GM12878 (cell line): ENCODE measurements at regions not wholly inside any gene's neighbourhood (a gene's known extent, or its start where the extent isn't known, plus 50 kb on each side); places are given as distances from the start of the nearest gene placed in this dataset.

ENCODE experiments used
- ATAC-seq: fragments of 200-7000 bp; cut with Tn5 transposase; 3 replicates; pipeline ENCODE4 v1.9.1; 2020; ENCODE audit warnings: mild to moderate bottlenecking, moderate library complexity
- BruUV-seq: library from RNA; stranded (reverse); fragments of 400-500 nt; replicated peaks from 2 replicates; lab custom pipeline; 2021; lab: Mats Ljungman, UMichigan
- CTCF ChIA-PET: fragments of 300-600 bp; sonication (Branson Sonifier 250); formaldehyde crosslinking; extraction: SDS; loops from one replicate; lab custom pipeline; 2021; ENCODE audit warnings: inconsistent platforms; lab: Yijun Ruan, JAX
- POLR2A ChIA-PET: fragments of 350-600 bp; formaldehyde crosslinking; extraction: SDS; loops from one replicate; lab custom pipeline; 2021; ENCODE audit warnings: inconsistent platforms; lab: Charles Lee
- RAD21 ChIA-PET: fragments of 300-600 bp; sonication (Branson Sonifier 250); formaldehyde crosslinking; loops from one replicate; lab custom pipeline; 2023; ENCODE audit warnings: antibody characterized with exemption; ENCODE audit not compliant: unreplicated experiment; lab: Charles Lee
- SMC1A ChIA-PET: fragments of 300-600 bp; sonication (Branson Sonifier 250); formaldehyde crosslinking; loops from one replicate; lab custom pipeline; 2023; ENCODE audit not compliant: unreplicated experiment, uncharacterized antibody; lab: Charles Lee
- DNase-seq: peaks from one replicate; pipeline ENCODE4 v3.0.0-alpha.2; 2011; ENCODE audit warnings: low read depth, low spot score
- FAIRE-seq: peaks from 3 replicates; lab custom pipeline; 2011; peaks lifted over from hg19 to GRCh38; lab: Jason Lieb, UNC
- H2AFZ ChIP-seq: 2 replicates; pipeline ENCODE4 v1.6.0; 2011; ENCODE audit warnings: low read depth, low read length, control low read depth; ENCODE audit not compliant: control insufficient read depth
- H3K27ac ChIP-seq: 2 replicates; pipeline ENCODE4 v1.5.1; 2011; ENCODE audit warnings: control low read depth; ENCODE audit not compliant: control insufficient read depth, insufficient read depth
- H3K27me3 ChIP-seq, 2 experiments: replicated peaks in 1 of 2; 2 replicates each; pipeline versions ENCODE4 v1.6.0 to v1.6.1; 2011; ENCODE audit warnings: low read length in 1 of 2; ENCODE audit not compliant: control insufficient read depth in 2 of 2, insufficient read depth in 2 of 2
- H3K36me3 ChIP-seq, 2 experiments: 2 replicates each; pipeline ENCODE4 v1.5.1; 2011; ENCODE audit warnings: low read length in 1 of 2; ENCODE audit not compliant: control insufficient read depth in 2 of 2, insufficient read depth in 2 of 2
- H3K4me1 ChIP-seq: 2 replicates; pipeline ENCODE4 v1.6.1; 2011; ENCODE audit warnings: mild to moderate bottlenecking, low read length, moderate library complexity, mixed read lengths; ENCODE audit not compliant: control insufficient read depth, insufficient read depth
- H3K4me2 ChIP-seq: 2 replicates; pipeline ENCODE4 v1.6.0; 2011; ENCODE audit warnings: control low read depth; ENCODE audit not compliant: control insufficient read depth, insufficient read depth
- H3K4me3 ChIP-seq: fragments of 200-600 bp; sonication (generic); 2 replicates; pipeline ENCODE4 v1.5.1; 2016
- H3K79me2 ChIP-seq: 2 replicates; pipeline ENCODE4 v1.6.0; 2011; ENCODE audit warnings: low read length; ENCODE audit not compliant: control insufficient read depth, insufficient read depth
- H3K9ac ChIP-seq: 2 replicates; pipeline ENCODE4 v1.8.0; 2011; ENCODE audit warnings: low read length, control low read depth, mixed read lengths; ENCODE audit not compliant: control insufficient read depth, insufficient read depth
- H3K9me3 ChIP-seq: replicated peaks from 3 replicates; pipeline ENCODE4 v1.5.1; 2011; ENCODE audit warnings: mild to moderate bottlenecking, low read length; ENCODE audit not compliant: control insufficient read depth, insufficient read depth
- H4K20me1 ChIP-seq: 2 replicates; pipeline ENCODE4 v1.6.0; 2011; ENCODE audit not compliant: control insufficient read depth, insufficient read depth
- BRCA1 ChIP-seq: IDR thresholded peaks from 2 replicates; pipeline ENCODE4 v1.6.1; 2011; ENCODE audit warnings: low read depth, low read length, improper control_type of control experiment
- CBFB ChIP-seq: IDR thresholded peaks from 2 replicates; pipeline ENCODE4 v1.6.1; 2016; ENCODE audit warnings: antibody characterized with exemption, low read depth
- HDAC2 ChIP-seq: fragments of 200-600 bp; sonication (generic); IDR thresholded peaks from 2 replicates; pipeline ENCODE4 v1.6.1; 2017
- IKZF1 ChIP-seq: fragments of 450-650 bp; conservative IDR thresholded peaks from 2 replicates; pipeline ENCODE4 v1.6.1; 2017; ENCODE audit warnings: antibody characterized with exemption, mild to moderate bottlenecking
- NR2C2 ChIP-seq: IDR thresholded peaks from 2 replicates; pipeline ENCODE4 v1.6.1; 2011; ENCODE audit warnings: borderline replicate concordance, low read depth; ENCODE audit not compliant: control insufficient read depth, insufficient read length
- TCF7 ChIP-seq: IDR thresholded peaks from 2 replicates; pipeline ENCODE4 v1.6.1; 2014; ENCODE audit warnings: antibody characterized with exemption, borderline replicate concordance
- YBX1 ChIP-seq: fragments of 450-650 bp; IDR thresholded peaks from 2 replicates; pipeline ENCODE4 v1.6.1; 2016; ENCODE audit warnings: antibody characterized with exemption
- ZBED1 ChIP-seq: IDR thresholded peaks from 2 replicates; pipeline ENCODE4 v1.6.1; 2016; ENCODE audit warnings: borderline replicate concordance
- WGBS: methylation state at CpG from one replicate; pipeline ENCODE4 v1.1.6; 2016; ENCODE audit warnings: low lambda C conversion rate; ENCODE audit not compliant: insufficient replicate concordance, insufficient coverage; ENCODE audit errors: missing lambda C conversion rate; 5-methylcytosine and 5-hydroxymethylcytosine counted together
- in situ Hi-C: fragments of 300-500 bp; cut with MboI; formaldehyde crosslinking; loops from 9 replicates; pipeline ENCODE4 v1.14.3; 2018; ENCODE audit warnings: mixed read lengths
- intact Hi-C: fragments of 100-400 bp; cut with micrococcal nuclease; formaldehyde crosslinking; loops from one replicate; pipeline ENCODE4 v1.14.2; 2022; ENCODE audit not compliant: unreplicated experiment
- TF ChIP-seq, protein P1 (sequence below): fragments of 450-650 bp; IDR thresholded peaks from 2 replicates; pipeline ENCODE4 v1.6.1; 2017; ENCODE audit warnings: borderline replicate concordance
- TF ChIP-seq, protein P2 (sequence below): fragments of 450-650 bp; IDR thresholded peaks from 2 replicates; pipeline ENCODE4 v1.6.1; 2017; ENCODE audit warnings: mild to moderate bottlenecking, moderate library complexity

DNA sequence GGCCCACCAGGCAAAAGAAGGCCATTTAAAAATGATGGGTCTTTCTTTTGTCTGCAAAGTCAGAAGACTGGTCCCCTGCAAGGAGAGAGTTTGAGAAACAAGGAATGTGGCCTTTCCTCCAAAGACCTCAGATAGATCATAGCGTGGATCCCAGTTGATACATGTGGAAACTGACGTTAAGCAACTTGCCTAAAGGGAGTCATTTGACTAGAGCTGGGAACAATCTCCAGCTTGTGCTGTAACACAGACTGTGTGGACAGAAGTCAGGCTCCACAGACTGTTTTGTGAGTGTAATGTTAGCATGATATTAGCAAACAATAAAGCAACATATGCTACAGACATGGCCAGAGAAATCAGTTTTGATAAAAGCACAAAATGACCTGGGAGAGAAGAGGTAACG, 140.4 kb upstream of the CITED2 start (continued):
- no peak for TF ChIP-seq CBFB
- no peak for TF ChIP-seq ZBED1
- no peak for TF ChIP-seq TCF7
- TF ChIP-seq YBX1 = no peak
- no peak for TF ChIP-seq BRCA1
- TF ChIP-seq, protein P1, sequence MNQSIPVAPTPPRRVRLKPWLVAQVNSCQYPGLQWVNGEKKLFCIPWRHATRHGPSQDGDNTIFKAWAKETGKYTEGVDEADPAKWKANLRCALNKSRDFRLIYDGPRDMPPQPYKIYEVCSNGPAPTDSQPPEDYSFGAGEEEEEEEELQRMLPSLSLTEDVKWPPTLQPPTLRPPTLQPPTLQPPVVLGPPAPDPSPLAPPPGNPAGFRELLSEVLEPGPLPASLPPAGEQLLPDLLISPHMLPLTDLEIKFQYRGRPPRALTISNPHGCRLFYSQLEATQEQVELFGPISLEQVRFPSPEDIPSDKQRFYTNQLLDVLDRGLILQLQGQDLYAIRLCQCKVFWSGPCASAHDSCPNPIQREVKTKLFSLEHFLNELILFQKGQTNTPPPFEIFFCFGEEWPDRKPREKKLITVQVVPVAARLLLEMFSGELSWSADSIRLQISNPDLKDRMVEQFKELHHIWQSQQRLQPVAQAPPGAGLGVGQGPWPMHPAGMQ = no peak
- TF ChIP-seq HDAC2 = no peak

DNA sequence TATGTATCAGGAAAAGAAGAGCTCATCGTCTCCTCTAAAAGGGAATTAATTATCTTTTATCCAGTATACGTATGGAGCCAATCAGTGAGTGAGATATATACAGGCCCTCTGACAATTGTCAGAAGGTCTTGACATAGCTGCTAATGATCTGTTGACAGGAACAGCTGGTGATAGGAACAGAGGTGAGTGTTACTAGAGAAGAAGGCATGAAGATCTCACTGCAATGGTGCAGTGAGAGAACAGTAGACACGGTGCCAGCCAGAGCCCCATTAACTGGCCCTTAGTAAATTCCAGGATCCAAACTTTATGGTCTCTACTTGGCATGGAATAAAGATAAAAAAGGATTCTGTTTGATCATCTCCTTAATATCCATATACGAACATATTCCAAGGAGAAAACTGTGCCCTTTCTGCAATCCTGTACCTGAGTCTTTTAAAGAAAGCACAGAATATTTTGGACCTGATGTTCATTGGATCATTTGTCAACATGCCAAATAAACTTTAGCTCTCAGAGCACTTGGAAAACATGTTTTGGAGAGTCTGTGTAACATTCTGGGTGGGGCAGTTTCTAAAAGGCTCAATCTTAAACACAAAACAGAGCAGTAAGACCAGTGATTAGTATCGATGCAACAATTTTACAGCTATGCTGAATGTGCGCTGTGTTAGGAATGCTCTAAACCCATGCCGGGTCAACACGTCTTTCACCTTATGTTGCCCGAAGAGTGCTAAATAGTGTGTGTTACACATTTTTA, 135.8 kb upstream of the CITED2 start:
- TF ChIP-seq, protein P2, sequence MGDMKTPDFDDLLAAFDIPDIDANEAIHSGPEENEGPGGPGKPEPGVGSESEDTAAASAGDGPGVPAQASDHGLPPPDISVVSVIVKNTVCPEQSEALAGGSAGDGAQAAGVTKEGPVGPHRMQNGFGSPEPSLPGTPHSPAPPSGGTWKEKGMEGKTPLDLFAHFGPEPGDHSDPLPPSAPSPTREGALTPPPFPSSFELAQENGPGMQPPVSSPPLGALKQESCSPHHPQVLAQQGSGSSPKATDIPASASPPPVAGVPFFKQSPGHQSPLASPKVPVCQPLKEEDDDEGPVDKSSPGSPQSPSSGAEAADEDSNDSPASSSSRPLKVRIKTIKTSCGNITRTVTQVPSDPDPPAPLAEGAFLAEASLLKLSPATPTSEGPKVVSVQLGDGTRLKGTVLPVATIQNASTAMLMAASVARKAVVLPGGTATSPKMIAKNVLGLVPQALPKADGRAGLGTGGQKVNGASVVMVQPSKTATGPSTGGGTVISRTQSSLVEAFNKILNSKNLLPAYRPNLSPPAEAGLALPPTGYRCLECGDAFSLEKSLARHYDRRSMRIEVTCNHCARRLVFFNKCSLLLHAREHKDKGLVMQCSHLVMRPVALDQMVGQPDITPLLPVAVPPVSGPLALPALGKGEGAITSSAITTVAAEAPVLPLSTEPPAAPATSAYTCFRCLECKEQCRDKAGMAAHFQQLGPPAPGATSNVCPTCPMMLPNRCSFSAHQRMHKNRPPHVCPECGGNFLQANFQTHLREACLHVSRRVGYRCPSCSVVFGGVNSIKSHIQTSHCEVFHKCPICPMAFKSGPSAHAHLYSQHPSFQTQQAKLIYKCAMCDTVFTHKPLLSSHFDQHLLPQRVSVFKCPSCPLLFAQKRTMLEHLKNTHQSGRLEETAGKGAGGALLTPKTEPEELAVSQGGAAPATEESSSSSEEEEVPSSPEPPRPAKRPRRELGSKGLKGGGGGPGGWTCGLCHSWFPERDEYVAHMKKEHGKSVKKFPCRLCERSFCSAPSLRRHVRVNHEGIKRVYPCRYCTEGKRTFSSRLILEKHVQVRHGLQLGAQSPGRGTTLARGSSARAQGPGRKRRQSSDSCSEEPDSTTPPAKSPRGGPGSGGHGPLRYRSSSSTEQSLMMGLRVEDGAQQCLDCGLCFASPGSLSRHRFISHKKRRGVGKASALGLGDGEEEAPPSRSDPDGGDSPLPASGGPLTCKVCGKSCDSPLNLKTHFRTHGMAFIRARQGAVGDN = no peak
- TF ChIP-seq IKZF1 = no peak
- no peak for TF ChIP-seq NR2C2
- WGBS = 88% methylated on average over 9 of the region's 9 CpGs
- no peaks in the 10 kb centered on the region for H3K27me3 ChIP-seq
- no peaks in the 10 kb centered on the region for H3K4me1 ChIP-seq
- SMC1A ChIA-PET = interaction anchor here (0.6 to 1.5 kb wide), 4 partner anchors 9 to 289 kb away, joined by 3 read pairs; no protein-coding TSS in a partner anchor
- H3K9me3 ChIP-seq = no peaks in the 10 kb centered on the region
- ATAC-seq (no peak), DNase-seq (no peak), FAIRE-seq (no peak)
- H3K36me3 ChIP-seq = no peaks in the 10 kb centered on the region
- H3K4me2 ChIP-seq = no peak overlapping the region
- no TSS peak for BruUV-seq
- in situ Hi-C loops (no loop called here), intact Hi-C loops (no loop called here)
- H3K4me3 ChIP-seq = no peak overlapping the region
- RAD21 ChIA-PET = no interaction called here
- H4K20me1 ChIP-seq = no peaks in the 10 kb centered on the region
- CTCF ChIA-PET = interaction anchor here (1.1 kb wide), 1 partner anchor 25 kb away, joined by 3 read pairs; no protein-coding TSS in a partner anchor
- H3K9ac ChIP-seq = no peak overlapping the region
- no peak overlapping the region for H3K27ac ChIP-seq
- no peak overlapping the region for H2AFZ ChIP-seq
- no peaks in the 10 kb centered on the region for H3K79me2 ChIP-seq
- POLR2A ChIA-PET = interaction anchor here (0.6 kb wide), 1 partner anchor 104 kb away, joined by 3 read pairs; no protein-coding TSS in a partner anchor
